RWPE2 (cell line): ENCODE measurements at regions not wholly inside any gene's neighbourhood (a gene's known extent, or its start where the extent isn't known, plus 50 kb on each side); places are given as distances from the start of the nearest gene placed in this dataset.
A peak's percentile ranks its signal among the peaks of the same experiment; 100 is the strongest.

Experiments
- ATAC-seq: fragments of 200-7000 bp; cut with Tn5 transposase; 3 replicates; pipeline ENCODE4 v1.9.1; 2021; ENCODE audit warnings: low read depth
- DNase-seq: peaks from one replicate; pipeline ENCODE4 v3.0.0-alpha.2; 2020; ENCODE audit warnings: low spot score
- H3K27ac ChIP-seq: fragments of 450-650 bp; 2 replicates; pipeline ENCODE4 v1.5.1; 2017; ENCODE audit warnings: mild to moderate bottlenecking; ENCODE audit not compliant: poor library complexity, severe bottlenecking
- H3K27me3 ChIP-seq: fragments of 250-450 bp; sonication (Bioruptor Pico); 2 replicates; pipeline ENCODE4 v1.5.1; 2021; ENCODE audit warnings: mild to moderate bottlenecking, moderate library complexity; ENCODE audit not compliant: insufficient read depth, poor library complexity, severe bottlenecking
- H3K36me3 ChIP-seq: fragments of 250-450 bp; sonication (Bioruptor Pico); 2 replicates; pipeline ENCODE4 v1.5.1; 2020; ENCODE audit warnings: low read depth, mild to moderate bottlenecking, moderate library complexity
- H3K4me1 ChIP-seq: fragments of 250-450 bp; sonication (Bioruptor Pico); 2 replicates; pipeline ENCODE4 v1.5.1; 2021; ENCODE audit warnings: mild to moderate bottlenecking, moderate library complexity; ENCODE audit not compliant: insufficient read depth, poor library complexity, severe bottlenecking
- H3K4me3 ChIP-seq: fragments of 250-450 bp; sonication (Bioruptor Pico); 2 replicates; pipeline ENCODE4 v1.5.1; 2021; ENCODE audit warnings: mild to moderate bottlenecking, moderate library complexity; ENCODE audit not compliant: severe bottlenecking
- H3K9me3 ChIP-seq: fragments of 250-450 bp; sonication (Bioruptor Pico); 2 replicates; pipeline ENCODE4 v1.5.1; 2021; ENCODE audit warnings: mild to moderate bottlenecking, moderate library complexity; ENCODE audit not compliant: severe bottlenecking
- TF ChIP-seq, protein P1 (sequence below): fragments of 450-650 bp; IDR thresholded peaks from one replicate; pipeline ENCODE4 v1.5.1; 2017; ENCODE audit warnings: mild to moderate bottlenecking, moderate library complexity; ENCODE audit not compliant: poor library complexity, severe bottlenecking

DNA sequence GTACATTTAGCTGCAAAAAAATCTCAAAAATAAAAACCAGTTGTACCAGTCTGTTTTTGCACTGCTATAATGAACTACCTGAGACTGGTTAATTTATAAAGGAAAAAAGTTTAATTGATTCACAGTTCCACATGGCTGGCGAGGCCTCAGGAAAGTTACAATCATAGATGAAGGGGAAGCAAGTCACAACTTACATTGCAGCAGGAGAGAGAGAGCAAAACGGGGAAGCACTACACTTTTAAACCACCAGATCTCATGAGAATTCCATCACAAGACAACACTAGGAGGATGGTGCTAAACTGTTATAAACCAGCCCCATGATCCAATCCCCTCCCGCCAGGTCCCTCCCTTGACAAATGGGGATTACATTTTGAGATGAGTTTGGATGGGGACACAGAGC is 186.0 kb downstream of the TMTC3 start:
- ATAC-seq (no peak), DNase-seq (no peak)
- no peaks in the 10 kb centered on the region for H3K36me3 ChIP-seq
- H3K4me1 ChIP-seq, result peaks cover 27% of the 10 kb centered on the region
- no peaks in the 10 kb centered on the region for H3K27me3 ChIP-seq
- no peak overlapping the region for H3K27ac ChIP-seq
- H3K9me3 ChIP-seq, result no peaks in the 10 kb centered on the region
- no peak overlapping the region for H3K4me3 ChIP-seq
- TF ChIP-seq, protein P1, sequence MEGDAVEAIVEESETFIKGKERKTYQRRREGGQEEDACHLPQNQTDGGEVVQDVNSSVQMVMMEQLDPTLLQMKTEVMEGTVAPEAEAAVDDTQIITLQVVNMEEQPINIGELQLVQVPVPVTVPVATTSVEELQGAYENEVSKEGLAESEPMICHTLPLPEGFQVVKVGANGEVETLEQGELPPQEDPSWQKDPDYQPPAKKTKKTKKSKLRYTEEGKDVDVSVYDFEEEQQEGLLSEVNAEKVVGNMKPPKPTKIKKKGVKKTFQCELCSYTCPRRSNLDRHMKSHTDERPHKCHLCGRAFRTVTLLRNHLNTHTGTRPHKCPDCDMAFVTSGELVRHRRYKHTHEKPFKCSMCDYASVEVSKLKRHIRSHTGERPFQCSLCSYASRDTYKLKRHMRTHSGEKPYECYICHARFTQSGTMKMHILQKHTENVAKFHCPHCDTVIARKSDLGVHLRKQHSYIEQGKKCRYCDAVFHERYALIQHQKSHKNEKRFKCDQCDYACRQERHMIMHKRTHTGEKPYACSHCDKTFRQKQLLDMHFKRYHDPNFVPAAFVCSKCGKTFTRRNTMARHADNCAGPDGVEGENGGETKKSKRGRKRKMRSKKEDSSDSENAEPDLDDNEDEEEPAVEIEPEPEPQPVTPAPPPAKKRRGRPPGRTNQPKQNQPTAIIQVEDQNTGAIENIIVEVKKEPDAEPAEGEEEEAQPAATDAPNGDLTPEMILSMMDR, result no peak

DNA sequence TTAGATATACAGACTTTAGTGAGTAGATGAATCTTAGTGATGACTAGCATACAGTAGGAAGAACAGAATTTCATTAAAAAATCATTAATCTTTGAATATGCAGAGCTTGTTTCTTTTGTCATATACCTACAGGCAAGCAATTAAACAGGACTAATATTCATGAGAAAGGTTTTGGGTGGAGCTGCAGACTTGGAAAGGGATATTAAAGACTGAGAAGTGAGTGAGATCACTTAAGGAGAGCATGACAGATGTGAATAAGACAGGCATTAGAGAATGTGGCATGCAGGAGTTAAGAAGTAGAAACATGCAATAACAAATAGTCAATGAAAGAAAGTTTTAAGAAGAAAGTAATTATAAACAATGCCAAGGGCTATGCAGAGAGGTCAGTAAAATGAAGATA is 187.7 kb downstream of the TMTC3 start:
- no peaks in the 10 kb centered on the region for H3K27me3 ChIP-seq
- no peak for ATAC-seq
- TF ChIP-seq, protein P1, result no peak
- H3K36me3 ChIP-seq, result no peaks in the 10 kb centered on the region
- H3K4me1 ChIP-seq, result peaks cover 31% of the 10 kb centered on the region
- H3K9me3 ChIP-seq, result no peaks in the 10 kb centered on the region
- DNase-seq, result no peak
- no peak overlapping the region for H3K4me3 ChIP-seq
- H3K27ac ChIP-seq, result no peak overlapping the region

DNA sequence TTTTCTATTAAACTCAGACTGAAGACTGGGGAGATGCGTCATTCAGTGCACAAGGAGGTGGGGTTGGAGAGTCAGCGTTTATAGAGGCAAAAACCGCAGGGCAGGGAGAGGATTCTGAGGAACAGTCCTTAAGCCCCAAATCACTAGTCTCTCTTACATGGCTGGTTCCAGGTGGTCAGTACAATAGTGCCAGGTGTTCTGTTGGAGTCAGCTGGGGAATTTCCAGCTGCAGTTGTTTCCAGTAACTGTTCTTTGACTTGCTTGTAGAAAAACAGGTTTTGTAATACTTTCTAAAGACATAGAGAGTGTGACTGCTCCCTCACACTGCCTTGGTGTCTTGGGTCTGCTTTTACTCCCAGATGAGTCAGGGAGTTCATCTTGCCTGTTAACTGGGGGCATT is 192.2 kb downstream of the TMTC3 start:
- no peaks in the 10 kb centered on the region for H3K9me3 ChIP-seq
- H3K4me1 ChIP-seq, result peaks cover 28% of the 10 kb centered on the region
- H3K36me3 ChIP-seq, result no peaks in the 10 kb centered on the region
- TF ChIP-seq, protein P1, result no peak
- no peaks in the 10 kb centered on the region for H3K27me3 ChIP-seq
- DNase-seq (peak; percentile 72), ATAC-seq (peak; percentile 99)
- H3K27ac ChIP-seq, result peak overlapping the region; percentile 68
- H3K4me3 ChIP-seq, result no peak overlapping the region

DNA sequence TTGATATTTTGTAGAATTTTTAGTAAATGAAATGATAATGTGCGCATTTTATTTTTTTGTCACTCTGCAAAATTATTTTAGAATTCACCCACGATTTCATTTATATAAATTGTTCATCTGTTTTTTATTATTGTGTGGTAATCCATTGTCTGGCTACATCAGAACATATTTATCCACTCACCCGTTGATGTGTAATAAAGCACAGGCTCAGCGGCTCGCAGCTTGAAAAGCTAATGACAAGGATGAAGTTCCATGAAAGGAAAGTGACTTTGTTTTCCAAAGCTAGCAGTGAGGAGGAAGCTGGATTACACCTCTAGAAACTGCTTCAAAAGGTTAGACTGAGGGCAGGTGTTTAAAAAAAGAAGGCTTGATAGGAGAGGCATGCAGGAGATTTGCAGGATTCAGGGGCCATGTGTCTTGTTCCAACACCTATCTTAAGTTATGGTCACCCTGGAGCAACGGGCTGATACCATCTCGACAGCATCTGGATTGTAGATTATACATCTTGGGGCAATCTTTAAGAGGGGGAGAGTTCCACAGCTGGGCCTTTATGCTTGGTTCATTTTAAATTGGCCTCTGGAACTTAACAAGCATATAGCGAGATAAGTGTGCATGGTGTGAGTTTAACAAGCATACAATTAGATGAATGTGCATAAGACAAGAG is 194.1 kb downstream of the TMTC3 start:
- Histone ChIP-seq H3K4me1 (peaks cover 34% of the 10 kb centered on the region), H3K36me3 (no peaks in the 10 kb centered on the region), H3K27ac (no peak overlapping the region), H3K4me3 (no peak overlapping the region), H3K27me3 (no peaks in the 10 kb centered on the region), H3K9me3 (no peaks in the 10 kb centered on the region)
- TF ChIP-seq, protein P1, result no peak
- ATAC-seq (no peak), DNase-seq (no peak)

DNA sequence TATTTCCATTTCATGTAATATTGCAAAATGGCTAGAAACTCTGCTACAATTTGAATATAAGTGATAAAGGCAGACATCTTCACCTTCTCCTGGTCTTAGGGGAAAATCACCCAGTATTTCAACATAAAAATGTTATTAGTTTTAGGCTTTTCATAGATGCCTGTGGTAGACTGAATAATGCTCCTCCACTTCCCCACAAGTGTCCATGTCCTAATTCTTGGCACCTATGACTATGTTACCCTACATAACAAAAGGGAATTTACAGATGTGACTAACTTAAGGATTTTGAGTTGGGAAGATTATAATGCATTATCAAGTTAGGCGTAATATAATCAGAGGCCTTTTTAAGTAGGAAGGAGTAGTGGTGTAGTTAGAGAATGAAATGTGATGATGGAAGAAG is 196.4 kb downstream of the TMTC3 start:
- TF ChIP-seq, protein P1, result no peak
- H3K4me1 ChIP-seq, result peaks cover 31% of the 10 kb centered on the region
- peak overlapping the region; percentile 24 for H3K27ac ChIP-seq
- H3K4me3 ChIP-seq, result no peak overlapping the region
- no peaks in the 10 kb centered on the region for H3K9me3 ChIP-seq
- ATAC-seq, result no peak
- DNase-seq, result no peak
- H3K27me3 ChIP-seq, result no peaks in the 10 kb centered on the region
- no peaks in the 10 kb centered on the region for H3K36me3 ChIP-seq
